Fibroblast of mammary gland (primary cell): ENCODE measurements at regions not wholly inside any gene's neighbourhood (a gene's known extent, or its start where the extent isn't known, plus 50 kb on each side); places are given as distances from the start of the nearest gene placed in this dataset.

Experiments
- DNase-seq: peaks from one replicate; pipeline ENCODE4 v3.0.0-alpha.2; 2010; ENCODE audit warnings: low read depth
- H3K4me3 ChIP-seq: 2 replicates; pipeline ENCODE4 v1.5.1; 2011; ENCODE audit warnings: low read depth, mild to moderate bottlenecking, low read length, moderate library complexity; ENCODE audit not compliant: control insufficient read depth
- CTCF ChIP-seq: conservative IDR thresholded peaks from 2 replicates; pipeline ENCODE4 v1.5.1; 2011; ENCODE audit warnings: low read depth, low read length, inconsistent platforms; ENCODE audit not compliant: control insufficient read depth, insufficient read depth

GRCh38 chr10:130412317-130412716 lies 276.1 kb downstream of the GLRX3 start:
- no peak for TF ChIP-seq CTCF

GRCh38 chr10:130416334-130417150 lies 280.4 kb downstream of the GLRX3 start:
- TF ChIP-seq CTCF: no peak
- no peak overlapping the region for H3K4me3 ChIP-seq
- DNase-seq: no peak

More at GRCh38 chr10:130412317-130412716, 276.1 kb downstream of the GLRX3 start:
- H3K4me3 ChIP-seq: no peak overlapping the region
- DNase-seq: no peak

GRCh38 chr10:130418731-130419130 lies 282.5 kb downstream of the GLRX3 start:
- no peak for DNase-seq
- no peak overlapping the region for H3K4me3 ChIP-seq
- no peak for TF ChIP-seq CTCF

- no peak for TF ChIP-seq CTCF
- H3K4me3 ChIP-seq: no peak overlapping the region
- no peak for DNase-seq
Measured at GRCh38 chr10:130421909-130422308, 285.7 kb downstream of the GLRX3 start.

- TF ChIP-seq CTCF: no peak
- no peak for DNase-seq
- H3K4me3 ChIP-seq: no peak overlapping the region
Measured at GRCh38 chr10:130422366-130423324, 286.5 kb downstream of the GLRX3 start.

GRCh38 chr10:130423455-130424305 lies 287.5 kb downstream of the GLRX3 start:
- H3K4me3 ChIP-seq: no peak overlapping the region
- DNase-seq: no peak
- no peak for TF ChIP-seq CTCF
